Lower leg skin (tissue), 4 donors: ENCODE measurements at regions not wholly inside any gene's neighbourhood (a gene's known extent, or its start where the extent isn't known, plus 50 kb on each side); places are given as distances from the start of the nearest gene placed in this dataset.

Source experiments
- DNase-seq, 2 donors: peaks; one replicate each; pipeline ENCODE4 v3.0.0-alpha.2; 2019; ENCODE audit warnings: low spot score in 2 of 2
- H3K4me3 ChIP-seq: fragments of 200-600 bp; sonication (generic); 2 replicates; pipeline ENCODE4 v1.5.1; 2017; ENCODE audit warnings: mild to moderate bottlenecking, low read depth; ENCODE audit not compliant: poor library complexity, severe bottlenecking
- POLR2A ChIP-seq, 2 donors: fragments of 450-650 bp; IDR thresholded peaks; one replicate each; pipeline ENCODE4 v1.6.1; 2016 to 2017; ENCODE audit warnings: antibody characterized with exemption in 2 of 2, mild to moderate bottlenecking in 1 of 2, moderate library complexity in 1 of 2
- WGBS, 2 donors: methylation state at CpG; one replicate each; pipeline ENCODE4 v1.1.5; 2018; 5-methylcytosine and 5-hydroxymethylcytosine counted together
- intact Hi-C: fragments of 100-400 bp; cut with DNase I; formaldehyde crosslinking; loops from one replicate; pipeline ENCODE4 v1.15.0; 2023; ENCODE audit warnings: low total_unique reads
- TF ChIP-seq, protein P1 (sequence below), 3 donors: fragments of 450-650 bp; IDR thresholded peaks; one replicate each; pipeline ENCODE4 v1.5.1; 2016; ENCODE audit warnings: antibody characterized with exemption in 3 of 3, mild to moderate bottlenecking in 3 of 3, moderate library complexity in 2 of 3

DNA sequence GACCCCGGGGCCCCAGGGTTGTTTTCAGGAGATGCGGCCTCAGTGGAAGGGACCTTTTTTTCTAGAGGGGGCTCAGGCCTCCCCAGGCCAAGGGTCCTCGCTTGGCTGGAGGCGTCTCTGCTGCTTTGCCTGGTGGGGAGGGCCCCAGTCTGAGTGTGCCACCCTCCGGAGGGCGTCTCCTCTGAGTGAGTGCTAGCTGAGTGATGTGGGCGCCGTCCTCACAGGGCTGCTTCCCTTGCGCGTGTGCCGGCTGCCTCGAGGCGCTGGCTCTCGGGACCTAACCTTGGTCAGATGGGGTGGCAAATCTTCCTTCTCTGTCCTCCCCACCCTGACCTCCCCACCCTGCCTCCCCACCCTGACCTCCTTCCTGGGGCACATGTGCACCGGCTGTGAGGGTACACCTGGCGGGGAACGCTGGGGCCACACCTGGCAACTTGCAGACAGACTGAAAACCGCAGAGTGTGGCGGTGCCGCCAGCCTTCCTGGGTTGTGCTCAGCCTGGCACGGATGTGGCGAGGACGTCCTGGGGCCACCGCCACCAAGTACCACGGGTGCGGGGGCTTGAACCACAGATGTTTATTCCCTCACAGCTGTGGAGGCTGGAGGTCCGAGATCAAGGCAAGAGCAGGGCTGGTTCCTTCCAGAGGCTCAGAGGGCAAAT is 93.0 kb upstream of the TTC34 start:
- 82 to 83% methylated on average over 21 to 27 of the region's 27 CpGs for WGBS, 2 donors
- TF ChIP-seq POLR2A (IDR thresholded peaks at IDR 0.05) = no peak
- TF ChIP-seq, protein P1, sequence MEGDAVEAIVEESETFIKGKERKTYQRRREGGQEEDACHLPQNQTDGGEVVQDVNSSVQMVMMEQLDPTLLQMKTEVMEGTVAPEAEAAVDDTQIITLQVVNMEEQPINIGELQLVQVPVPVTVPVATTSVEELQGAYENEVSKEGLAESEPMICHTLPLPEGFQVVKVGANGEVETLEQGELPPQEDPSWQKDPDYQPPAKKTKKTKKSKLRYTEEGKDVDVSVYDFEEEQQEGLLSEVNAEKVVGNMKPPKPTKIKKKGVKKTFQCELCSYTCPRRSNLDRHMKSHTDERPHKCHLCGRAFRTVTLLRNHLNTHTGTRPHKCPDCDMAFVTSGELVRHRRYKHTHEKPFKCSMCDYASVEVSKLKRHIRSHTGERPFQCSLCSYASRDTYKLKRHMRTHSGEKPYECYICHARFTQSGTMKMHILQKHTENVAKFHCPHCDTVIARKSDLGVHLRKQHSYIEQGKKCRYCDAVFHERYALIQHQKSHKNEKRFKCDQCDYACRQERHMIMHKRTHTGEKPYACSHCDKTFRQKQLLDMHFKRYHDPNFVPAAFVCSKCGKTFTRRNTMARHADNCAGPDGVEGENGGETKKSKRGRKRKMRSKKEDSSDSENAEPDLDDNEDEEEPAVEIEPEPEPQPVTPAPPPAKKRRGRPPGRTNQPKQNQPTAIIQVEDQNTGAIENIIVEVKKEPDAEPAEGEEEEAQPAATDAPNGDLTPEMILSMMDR (IDR thresholded peaks at IDR 0.05) = no peak
- intact Hi-C loops = no loop called here
- no peak for DNase-seq
- no peak overlapping the region for H3K4me3 ChIP-seq

DNA sequence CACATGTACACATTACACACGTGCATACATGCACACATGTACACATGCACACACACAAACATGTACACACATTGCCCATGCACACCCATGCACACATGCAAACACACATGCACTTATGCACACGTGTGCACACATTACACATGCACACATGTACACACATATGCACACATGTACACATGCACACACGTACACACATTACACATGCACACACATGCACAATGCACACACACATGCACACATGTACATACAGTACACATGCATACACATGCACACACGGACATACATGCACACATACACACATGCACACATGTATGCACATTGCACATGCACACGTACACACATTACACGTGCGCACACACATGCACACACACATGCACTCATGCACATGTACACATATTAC is 95.3 kb upstream of the TTC34 start:
- DNase-seq = no peak
- no peak overlapping the region for H3K4me3 ChIP-seq
- TF ChIP-seq, protein P1 (IDR thresholded peaks at IDR 0.05) = peak in 1 of 3 donors; percentile 24
- TF ChIP-seq POLR2A (IDR thresholded peaks at IDR 0.05) = no peak
- intact Hi-C loops = no loop called here
- 86 to 91% methylated on average over 7 of the region's 7 CpGs for WGBS, 2 donors

DNA sequence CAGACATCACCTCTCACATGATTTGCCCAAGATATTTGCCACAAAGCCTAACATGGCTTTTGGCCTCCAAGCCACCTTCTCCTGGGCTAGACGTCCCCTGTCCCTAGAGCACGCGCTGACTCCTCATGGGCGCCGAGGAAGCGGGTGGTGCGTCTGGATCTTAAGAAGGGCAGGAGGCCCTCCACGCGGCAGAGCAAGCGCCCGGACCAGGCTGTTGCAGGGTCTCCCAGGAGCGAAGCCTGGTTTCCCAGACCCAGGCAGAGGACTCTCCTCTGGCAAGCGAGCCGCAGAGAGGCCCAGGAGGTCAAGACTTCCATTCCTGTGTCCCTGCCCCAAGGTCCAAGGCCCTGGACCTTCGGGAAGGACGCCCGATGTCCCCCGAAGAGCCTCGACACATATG is 101.7 kb upstream of the TTC34 start:
- WGBS, 2 donors = 92% methylated on average over 14 of the region's 19 CpGs
- intact Hi-C loops = no loop called here
- TF ChIP-seq, protein P1 (IDR thresholded peaks at IDR 0.05) = no peak
- TF ChIP-seq POLR2A (IDR thresholded peaks at IDR 0.05) = no peak
- no peak for DNase-seq
- H3K4me3 ChIP-seq = no peak overlapping the region

DNA sequence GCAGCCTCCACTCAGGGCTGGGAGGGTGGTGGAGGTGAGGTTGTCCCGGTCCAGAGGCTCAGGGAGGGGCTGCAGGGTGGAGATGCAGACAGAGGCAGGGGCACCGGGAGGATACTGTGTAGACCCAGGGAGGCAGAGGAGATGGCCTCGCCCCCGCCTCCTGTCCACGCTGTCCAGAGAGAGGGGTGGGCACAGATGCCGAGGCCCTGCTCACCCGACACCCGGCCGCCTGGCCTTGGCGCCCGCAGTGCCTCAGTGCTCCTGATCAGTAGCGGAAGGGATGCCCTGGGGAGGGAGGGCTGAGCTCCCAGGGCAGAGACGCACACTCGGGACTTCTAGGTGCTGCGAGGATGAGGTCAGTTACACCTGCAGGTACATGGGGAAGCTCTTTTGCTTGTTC is 102.7 kb upstream of the TTC34 start:
- WGBS, 2 donors = 70 to 74% methylated on average over 10 to 15 of the region's 15 CpGs
- no peak for DNase-seq

DNA sequence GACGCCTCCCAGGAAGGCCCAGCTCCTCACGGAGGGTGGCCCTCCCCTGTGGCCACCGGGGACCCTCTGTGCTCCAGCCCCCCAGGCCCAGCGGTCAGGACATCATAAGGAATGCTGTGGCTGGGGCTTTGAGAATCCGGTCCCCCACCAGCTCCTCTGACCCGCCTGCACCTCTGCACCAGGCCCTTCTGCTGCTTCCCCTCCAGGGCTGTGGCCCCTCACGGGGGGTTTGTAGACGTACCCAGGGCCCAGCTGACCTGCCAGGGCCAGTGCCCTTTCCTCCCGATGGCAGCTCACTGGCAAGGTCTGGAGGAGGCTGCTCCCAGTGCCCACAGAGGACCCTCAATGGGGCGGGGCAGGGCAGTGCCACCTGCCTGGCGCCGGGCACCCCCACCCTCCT is 103.9 kb upstream of the TTC34 start:
- H3K4me3 ChIP-seq = no peak overlapping the region
- intact Hi-C loops = no loop called here
- TF ChIP-seq POLR2A (IDR thresholded peaks at IDR 0.05) = no peak
- TF ChIP-seq, protein P1 (IDR thresholded peaks at IDR 0.05) = no peak
- WGBS, 2 donors = 80% methylated on average over 9 to 11 of the region's 12 CpGs
- DNase-seq = no peak

More for the DNA sequence above, 102.7 kb upstream of the TTC34 start:
- intact Hi-C loops = no loop called here
- TF ChIP-seq, protein P1 (IDR thresholded peaks at IDR 0.05) = no peak
- no peak for TF ChIP-seq POLR2A (IDR thresholded peaks at IDR 0.05)
- H3K4me3 ChIP-seq = no peak overlapping the region

DNA sequence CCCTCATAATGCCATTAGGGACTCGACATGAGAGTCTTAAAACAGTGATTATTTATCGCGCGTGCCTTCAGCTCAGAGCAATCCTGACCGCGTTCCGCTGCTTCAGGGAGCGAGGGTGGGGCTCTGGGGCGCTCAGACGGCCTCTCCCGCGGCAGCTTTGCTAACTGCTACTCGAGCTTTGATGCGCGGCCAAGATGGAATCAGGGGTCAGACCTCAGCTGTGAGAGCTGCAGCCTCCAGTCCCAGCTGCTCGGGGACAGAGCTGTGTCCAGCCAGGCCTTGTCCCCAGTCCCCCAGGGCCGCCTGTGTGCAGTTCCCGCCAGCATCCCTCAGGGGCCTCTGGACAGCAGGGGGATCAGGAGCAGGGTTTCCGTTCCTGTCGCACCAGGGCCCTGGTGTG is 104.6 kb upstream of the TTC34 start:
- TF ChIP-seq POLR2A (IDR thresholded peaks at IDR 0.05) = no peak
- WGBS, 2 donors = 17 to 19% methylated on average over 18 to 20 of the region's 20 CpGs
- H3K4me3 ChIP-seq = no peak overlapping the region
- no peak for DNase-seq
- intact Hi-C loops = no loop called here
